H9 (cell line): ENCODE measurements at regions not wholly inside any gene's neighbourhood (a gene's known extent, or its start where the extent isn't known, plus 50 kb on each side); places are given as distances from the start of the nearest gene placed in this dataset.
A peak's percentile ranks its signal among the peaks of the same experiment; 100 is the strongest.

Source experiments
- DNase-seq: peaks from one replicate; pipeline ENCODE4 v3.0.0-alpha.2; 2017
- H2AFZ ChIP-seq: one replicate; pipeline ENCODE4 v1.6.1; 2013; ENCODE audit warnings: mild to moderate bottlenecking, low read length, control low read depth, moderate library complexity
- H2AK5ac ChIP-seq: 2 replicates; pipeline ENCODE4 v1.6.1; 2013; ENCODE audit warnings: low read length, control low read depth, mixed read lengths; ENCODE audit not compliant: insufficient read length
- H2BK120ac ChIP-seq: one replicate; pipeline ENCODE4 v1.6.1; 2013; ENCODE audit warnings: low read depth, mild to moderate bottlenecking, low read length, control low read depth, inconsistent platforms; ENCODE audit not compliant: poor library complexity, severe bottlenecking
- H2BK12ac ChIP-seq: 2 replicates; pipeline ENCODE4 v1.6.1; 2013; ENCODE audit warnings: low read length, control low read depth, mixed read lengths, low read depth; ENCODE audit not compliant: insufficient read length
- H2BK15ac ChIP-seq: 2 replicates; pipeline ENCODE4 v1.6.1; 2013; ENCODE audit warnings: low read depth, low read length, control low read depth
- H2BK20ac ChIP-seq: one replicate; pipeline ENCODE4 v1.6.1; 2013; ENCODE audit warnings: low read depth, mild to moderate bottlenecking, low read length, control low read depth, inconsistent platforms; ENCODE audit not compliant: poor library complexity, severe bottlenecking
- H2BK5ac ChIP-seq: 2 replicates; pipeline ENCODE4 v1.6.1; 2013; ENCODE audit warnings: low read length, control low read depth, mixed read lengths; ENCODE audit not compliant: insufficient read length
- H3K14ac ChIP-seq: 2 replicates; pipeline ENCODE4 v1.6.1; 2013; ENCODE audit warnings: low read length, control low read depth; ENCODE audit not compliant: insufficient read depth
- H3K18ac ChIP-seq: 2 replicates; pipeline ENCODE4 v1.6.1; 2013; ENCODE audit warnings: low read depth, mild to moderate bottlenecking, mixed read lengths, low read length, control low read depth; ENCODE audit not compliant: insufficient read length
- H3K23ac ChIP-seq: 2 replicates; pipeline ENCODE4 v1.6.1; 2013; ENCODE audit warnings: low read length, control low read depth, mixed read lengths, low read depth; ENCODE audit not compliant: insufficient read length
- H3K23me2 ChIP-seq: 2 replicates; pipeline ENCODE4 v1.6.1; 2013; ENCODE audit warnings: low read depth, mild to moderate bottlenecking, mixed read lengths, low read length, control low read depth; ENCODE audit not compliant: insufficient read length, poor library complexity, severe bottlenecking
- H3K27ac ChIP-seq: 2 replicates; pipeline ENCODE4 v1.5.1; 2013; ENCODE audit warnings: low read length, control low read depth, mixed read lengths, low read depth; ENCODE audit not compliant: insufficient read length
- H3K27me3 ChIP-seq: 2 replicates; pipeline ENCODE4 v1.6.1; 2013; ENCODE audit warnings: low read length, control low read depth, inconsistent platforms; ENCODE audit not compliant: insufficient read depth
- H3K4ac ChIP-seq: 2 replicates; pipeline ENCODE4 v1.6.1; 2013; ENCODE audit warnings: low read depth, mild to moderate bottlenecking, control low read depth, inconsistent platforms, low read length, moderate library complexity
- H3K4me1 ChIP-seq: 2 replicates; pipeline ENCODE4 v1.6.1; 2013; ENCODE audit warnings: low read length, control low read depth, inconsistent platforms; ENCODE audit not compliant: insufficient read depth
- H3K4me2 ChIP-seq: 2 replicates; pipeline ENCODE4 v1.6.1; 2013; ENCODE audit warnings: low read length, control low read depth, mixed read lengths; ENCODE audit not compliant: insufficient read length, insufficient read depth
- H3K56ac ChIP-seq: 2 replicates; pipeline ENCODE4 v1.6.1; 2013; ENCODE audit warnings: low read depth, mild to moderate bottlenecking, mixed read lengths, low read length, control low read depth; ENCODE audit not compliant: insufficient read length
- H3K79me1 ChIP-seq: 2 replicates; pipeline ENCODE4 v1.6.1; 2013; ENCODE audit warnings: low read depth, mild to moderate bottlenecking, moderate library complexity, low read length, control low read depth, inconsistent platforms; ENCODE audit not compliant: insufficient read depth, poor library complexity, severe bottlenecking
- H3K79me2 ChIP-seq: 2 replicates; pipeline ENCODE4 v1.6.1; 2013; ENCODE audit warnings: low read length, control low read depth, inconsistent platforms; ENCODE audit not compliant: insufficient read depth
- H3K9ac ChIP-seq: 2 replicates; pipeline ENCODE4 v1.6.1; 2013; ENCODE audit warnings: low read length, control low read depth, mixed read lengths; ENCODE audit not compliant: insufficient read length; ENCODE audit errors: extremely low read depth
- H3K9me3 ChIP-seq: one replicate; pipeline ENCODE4 v1.6.1; 2013; ENCODE audit warnings: low read depth, low read length, inconsistent platforms; ENCODE audit not compliant: control insufficient read depth
- H3T11ph ChIP-seq: one replicate; pipeline ENCODE4 v1.6.1; 2013; ENCODE audit warnings: mild to moderate bottlenecking, low read length, control low read depth, inconsistent platforms
- H4K20me1 ChIP-seq: one replicate; pipeline ENCODE4 v1.6.1; 2013; ENCODE audit not compliant: control insufficient read depth, insufficient read length, insufficient read depth
- H4K5ac ChIP-seq: 2 replicates; pipeline ENCODE4 v1.6.1; 2013; ENCODE audit warnings: low read depth, mild to moderate bottlenecking, mixed read lengths, low read length, control low read depth; ENCODE audit not compliant: insufficient read length
- H4K8ac ChIP-seq: replicated peaks from 2 replicates; pipeline ENCODE4 v1.6.1; 2013; ENCODE audit warnings: low read length, control low read depth, mixed read lengths, low read depth; ENCODE audit not compliant: insufficient read length
- H4K91ac ChIP-seq: 2 replicates; pipeline ENCODE4 v1.6.1; 2013; ENCODE audit warnings: low read depth, mild to moderate bottlenecking, moderate library complexity, mixed read lengths, low read length, control low read depth; ENCODE audit not compliant: insufficient read length
- H3K27ac Mint-ChIP-seq, 3 experiments: 2 replicates in 2 of 3; 3 replicates in 1 of 3; pipeline ENCODE4 v1.8.0; 2020 to 2021; ENCODE audit warnings: mixed read lengths in 3 of 3, mild to moderate bottlenecking in 1 of 3, moderate library complexity in 1 of 3
- H3K27me3 Mint-ChIP-seq: 2 replicates; pipeline ENCODE4 v1.8.0; 2021; ENCODE audit warnings: low read depth, mild to moderate bottlenecking, moderate library complexity, mixed read lengths
- H3K36me3 Mint-ChIP-seq, 3 experiments: 2 replicates in 2 of 3; 3 replicates in 1 of 3; pipeline ENCODE4 v1.8.0; 2020 to 2021; ENCODE audit warnings: low read depth in 3 of 3, mixed read lengths in 3 of 3; ENCODE audit not compliant: insufficient read depth in 1 of 3
- H3K4me1 Mint-ChIP-seq, 2 experiments: 2 replicates each; pipeline ENCODE4 v1.8.0; 2020; ENCODE audit warnings: mixed read lengths in 2 of 2
- H3K4me3 Mint-ChIP-seq, 2 experiments: 2 replicates in 1 of 2; 3 replicates in 1 of 2; pipeline ENCODE4 v1.8.0; 2020 to 2021; ENCODE audit warnings: mild to moderate bottlenecking in 2 of 2, mixed read lengths in 2 of 2, moderate library complexity in 1 of 2
- H3K9me3 Mint-ChIP-seq, 2 experiments: 2 replicates in 1 of 2; 3 replicates in 1 of 2; pipeline ENCODE4 v1.8.0; 2020; ENCODE audit warnings: mild to moderate bottlenecking in 2 of 2, mixed read lengths in 2 of 2, moderate library complexity in 1 of 2
- TF ChIP-seq, protein P1 (sequence below): fragments of 200-600 bp; sonication (generic); conservative IDR thresholded peaks from 3 replicates; pipeline ENCODE4 v1.8.0; 2021; ENCODE audit warnings: antibody characterized with exemption, mild to moderate bottlenecking

DNA sequence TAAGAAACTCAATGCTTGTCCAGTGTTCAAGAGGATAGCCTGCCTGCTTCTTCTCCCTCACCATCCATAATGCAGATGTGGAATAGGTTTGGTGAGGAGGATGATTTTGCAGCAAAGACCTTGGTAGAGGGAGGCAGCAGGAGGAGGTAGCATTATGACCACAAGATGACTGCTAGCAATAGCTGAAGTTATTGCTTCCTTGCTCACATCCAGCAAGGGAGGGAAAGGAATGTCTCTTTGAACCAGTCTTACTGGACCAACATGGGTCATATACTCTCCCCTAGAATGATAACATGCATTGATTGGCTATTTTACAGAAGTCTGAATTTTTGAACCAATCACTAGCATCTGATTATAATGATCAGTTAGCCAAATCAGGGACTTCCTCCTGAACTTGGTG lies 607.6 kb downstream of the EBF1 start:
- Histone ChIP-seq H3K79me1 (no peaks in the 10 kb centered on the region), H3T11ph (no peak overlapping the region), H3K9ac (peak overlapping the region; percentile 22), H3K27me3 (no peaks in the 10 kb centered on the region), H4K91ac (no peak overlapping the region), H3K56ac (no peak overlapping the region), H3K79me2 (no peaks in the 10 kb centered on the region), H3K4me1 (no peaks in the 10 kb centered on the region; the same call in none of the 2 replicates), H2AFZ (no peak overlapping the region), H3K14ac (no peak overlapping the region), H3K9me3 (no peaks in the 10 kb centered on the region), H3K4me2 (no peak overlapping the region), H2BK120ac (no peak overlapping the region), H3K23me2 (no peaks in the 10 kb centered on the region), H3K4ac (no peak overlapping the region), H3K27ac (no peak overlapping the region), H4K8ac (no peak overlapping the region), H4K5ac (no peak overlapping the region), H2AK5ac (no peak overlapping the region), H2BK20ac (no peak overlapping the region), H2BK5ac (no peak overlapping the region), H2BK12ac (no peak overlapping the region), H3K18ac (no peak overlapping the region), H3K23ac (no peak overlapping the region), H4K20me1 (no peaks in the 10 kb centered on the region), H2BK15ac (no peak overlapping the region)
- Mint-ChIP-seq H3K4me1 (peaks cover 10 to 11% of the 10 kb centered on the region in 2 experiments), H3K36me3 (no peaks in the 10 kb centered on the region), H3K9me3 (no peaks in the 10 kb centered on the region; a peak in 2 of 5 replicates), H3K27ac (no peak overlapping the region), H3K4me3 (no peak overlapping the region), H3K27me3 (no peaks in the 10 kb centered on the region)
- DNase-seq = no peak
- TF ChIP-seq, protein P1, sequence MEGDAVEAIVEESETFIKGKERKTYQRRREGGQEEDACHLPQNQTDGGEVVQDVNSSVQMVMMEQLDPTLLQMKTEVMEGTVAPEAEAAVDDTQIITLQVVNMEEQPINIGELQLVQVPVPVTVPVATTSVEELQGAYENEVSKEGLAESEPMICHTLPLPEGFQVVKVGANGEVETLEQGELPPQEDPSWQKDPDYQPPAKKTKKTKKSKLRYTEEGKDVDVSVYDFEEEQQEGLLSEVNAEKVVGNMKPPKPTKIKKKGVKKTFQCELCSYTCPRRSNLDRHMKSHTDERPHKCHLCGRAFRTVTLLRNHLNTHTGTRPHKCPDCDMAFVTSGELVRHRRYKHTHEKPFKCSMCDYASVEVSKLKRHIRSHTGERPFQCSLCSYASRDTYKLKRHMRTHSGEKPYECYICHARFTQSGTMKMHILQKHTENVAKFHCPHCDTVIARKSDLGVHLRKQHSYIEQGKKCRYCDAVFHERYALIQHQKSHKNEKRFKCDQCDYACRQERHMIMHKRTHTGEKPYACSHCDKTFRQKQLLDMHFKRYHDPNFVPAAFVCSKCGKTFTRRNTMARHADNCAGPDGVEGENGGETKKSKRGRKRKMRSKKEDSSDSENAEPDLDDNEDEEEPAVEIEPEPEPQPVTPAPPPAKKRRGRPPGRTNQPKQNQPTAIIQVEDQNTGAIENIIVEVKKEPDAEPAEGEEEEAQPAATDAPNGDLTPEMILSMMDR = no peak
